ENCODE measurements at regions not wholly inside any gene's neighbourhood (a gene's known extent, or its start where the extent isn't known, plus 50 kb on each side); places are given as distances from the start of the nearest gene placed in this dataset.
A peak's percentile ranks its signal among the peaks of the same experiment; 100 is the strongest.
"Not testable (repeated sequence)": the region's sequence is repeated elsewhere in the genome, so short reads cannot be mapped to it uniquely, and the experiment has no call there.

DNA sequence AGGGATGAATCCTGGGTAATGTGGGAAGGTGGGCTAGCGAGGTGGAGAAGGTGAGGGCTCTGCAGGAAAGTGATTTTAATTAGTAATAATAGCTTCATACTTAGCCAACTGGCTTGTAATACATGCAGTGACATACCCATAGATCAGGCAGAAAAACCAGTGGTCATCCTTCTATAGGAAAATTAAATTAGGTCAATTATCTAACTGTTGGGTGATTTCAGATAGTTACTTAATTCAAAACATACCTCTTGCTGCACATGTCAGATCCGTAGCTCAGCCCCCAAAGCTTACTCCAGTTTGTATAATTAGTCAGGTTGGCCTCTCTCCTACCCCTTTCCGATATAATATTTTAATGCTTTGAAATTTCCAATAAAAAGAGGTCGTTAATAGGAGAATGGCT is 137.0 kb downstream of the TMEM114 start:
- DNase-seq (ENCODE audit: low spot score), result no peak

DNA sequence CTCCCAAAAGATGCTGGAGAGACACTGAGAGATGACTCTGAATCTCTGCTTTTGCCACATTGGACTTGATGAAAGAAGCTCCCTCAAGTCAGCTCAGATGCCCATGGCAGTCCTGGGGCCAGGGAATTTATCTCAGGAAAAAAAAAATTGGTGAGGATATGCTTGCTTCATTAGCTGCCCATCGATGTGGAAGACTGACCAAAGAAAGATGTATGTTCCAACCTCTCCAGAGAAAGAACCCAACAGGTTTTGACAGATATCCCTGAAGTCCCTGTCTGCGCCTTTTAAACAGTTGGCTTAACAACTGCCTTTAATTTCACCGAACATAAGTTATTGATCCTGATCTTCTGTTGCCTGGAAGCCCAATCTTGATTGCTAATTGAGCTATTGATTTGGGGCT is 137.4 kb downstream of the TMEM114 start:
- no peak for DNase-seq (ENCODE audit: low spot score)

DNA sequence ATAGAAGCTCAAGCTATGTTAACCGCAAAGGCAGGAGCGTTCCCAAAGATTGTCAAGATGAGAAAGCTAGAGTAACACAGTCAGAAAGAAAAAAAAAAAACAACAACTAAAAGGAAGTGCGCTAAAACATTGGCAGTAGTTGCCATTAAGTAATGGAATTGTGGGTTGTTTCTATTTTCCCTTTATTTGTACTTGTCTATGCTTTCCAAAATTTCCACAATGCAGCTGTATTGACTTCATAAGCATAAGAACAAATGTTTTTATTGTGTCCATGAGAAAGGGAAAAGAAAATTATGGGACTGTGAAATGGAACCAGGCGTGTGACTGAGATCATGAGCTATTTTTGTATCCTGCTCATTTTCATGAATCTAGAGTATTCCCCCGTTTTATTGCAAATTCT is 153.4 kb downstream of the TMEM114 start:
- DNase-seq (ENCODE audit: low spot score), result no peak

DNA sequence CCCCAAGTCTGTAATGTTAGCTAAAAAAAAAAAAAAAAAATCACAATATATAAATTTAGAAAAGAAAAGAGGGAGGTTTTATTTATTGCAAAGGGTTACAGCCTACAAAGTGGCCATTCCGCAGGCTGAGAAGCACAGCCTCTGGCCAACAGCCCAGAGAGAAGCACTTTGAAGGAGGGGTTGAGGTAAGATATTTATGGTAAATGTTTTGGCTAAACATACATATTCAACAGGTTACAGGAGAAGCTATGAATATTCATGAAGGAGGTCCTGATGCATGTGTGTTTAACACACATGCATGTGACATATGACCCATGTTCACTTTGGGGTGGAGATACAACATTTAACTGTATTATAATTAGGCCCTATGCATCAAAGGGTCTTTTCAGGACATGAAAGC is 158.5 kb downstream of the TMEM114 start:
- DNase-seq (ENCODE audit: low spot score), result no peak

DNA sequence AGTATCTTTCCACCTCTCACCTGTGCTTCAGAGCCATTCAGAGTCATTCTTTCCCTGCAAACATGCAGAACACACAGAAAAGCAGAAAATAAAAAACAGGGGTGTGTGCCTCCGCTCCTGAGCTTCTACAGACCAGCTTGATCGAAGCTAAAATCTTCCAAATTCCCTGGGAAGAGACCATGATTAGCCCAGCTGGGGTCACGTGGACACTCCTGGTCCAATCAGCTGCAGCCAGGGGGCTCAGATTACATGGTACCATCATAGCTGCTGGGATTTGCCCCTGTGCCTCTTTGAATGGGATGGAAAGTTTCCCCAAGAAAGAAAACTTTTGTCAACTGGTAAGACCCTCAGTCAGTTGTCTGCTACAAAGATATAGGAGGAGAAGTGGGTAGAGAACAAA is 159.9 kb downstream of the TMEM114 start:
- DNase-seq (ENCODE audit: low spot score), result peak; percentile 17

DNA sequence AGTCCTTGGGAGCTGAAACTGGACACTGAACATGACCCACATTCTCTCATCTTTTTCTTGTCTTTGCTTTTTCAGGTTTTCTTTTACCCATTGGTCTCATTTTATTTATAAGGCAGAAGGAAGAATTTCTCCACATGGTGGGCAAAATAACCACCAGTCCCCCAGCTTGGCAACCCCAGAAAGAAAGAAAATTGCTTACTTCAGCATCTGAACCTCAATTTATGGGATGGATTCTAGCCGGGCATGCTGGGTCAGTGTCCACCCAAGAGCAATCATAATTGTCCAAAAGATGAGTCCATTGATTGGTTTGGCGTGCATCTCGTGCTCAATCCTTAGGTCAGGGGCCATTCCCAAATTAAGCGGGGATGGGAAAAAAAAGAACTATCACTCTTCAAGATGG is 163.7 kb downstream of the TMEM114 start:
- DNase-seq (ENCODE audit: low spot score), result no peak

DNA sequence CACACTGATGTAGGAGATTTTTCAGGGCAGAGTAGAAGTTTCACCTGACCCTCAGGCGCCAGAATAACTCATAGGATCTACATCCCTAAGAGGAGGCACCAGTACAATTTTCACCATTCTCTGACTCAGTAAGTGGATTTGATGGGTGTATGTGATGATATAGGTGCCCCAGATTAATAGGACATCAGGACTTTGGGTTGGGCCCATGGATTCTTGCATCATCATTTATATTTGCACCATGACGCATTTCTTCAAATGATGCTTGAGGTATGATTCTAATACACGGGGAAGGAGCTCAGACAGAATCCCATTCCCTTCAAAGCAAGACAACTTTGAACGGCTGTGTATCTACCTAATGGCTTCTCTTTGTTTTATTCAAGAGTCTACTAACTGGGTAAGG is 173.2 kb downstream of the TMEM114 start:
- no peak for DNase-seq (ENCODE audit: low spot score)

DNA sequence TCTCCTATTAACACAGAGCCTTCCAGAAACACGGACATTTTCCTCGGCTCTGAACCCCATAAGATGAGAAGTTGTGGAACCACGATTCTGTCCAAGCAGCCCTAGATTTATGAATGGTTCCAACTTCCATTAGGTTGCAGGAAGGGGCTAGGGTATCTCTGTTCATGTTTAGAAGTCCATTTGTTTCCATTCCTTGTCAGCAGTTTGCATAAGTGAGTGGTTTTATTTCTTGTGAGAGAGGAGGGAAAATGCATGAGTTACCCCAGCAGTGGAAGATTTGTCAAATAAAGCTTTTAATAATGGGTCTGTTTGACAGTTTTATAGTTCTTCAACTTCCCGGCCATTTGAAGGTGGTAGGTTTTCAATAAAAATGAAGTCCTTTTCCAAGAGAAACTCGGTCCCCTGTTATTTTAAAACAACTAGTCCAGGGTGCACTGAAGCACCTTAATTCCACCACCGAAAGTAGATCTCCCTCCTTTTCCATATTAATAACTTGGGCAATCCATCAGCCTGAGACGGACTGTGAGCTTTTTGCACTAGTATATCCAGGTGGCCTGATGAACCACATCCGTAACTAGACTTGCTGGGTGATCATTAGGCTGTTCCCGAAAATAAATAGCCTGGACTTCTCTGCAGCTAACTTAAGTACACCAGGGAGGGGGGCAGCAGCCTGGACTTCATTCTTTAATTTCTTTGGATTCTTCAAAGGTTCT is 181.3 kb downstream of the TMEM114 start:
- DNase-seq (ENCODE audit: low spot score), result no peak

DNA sequence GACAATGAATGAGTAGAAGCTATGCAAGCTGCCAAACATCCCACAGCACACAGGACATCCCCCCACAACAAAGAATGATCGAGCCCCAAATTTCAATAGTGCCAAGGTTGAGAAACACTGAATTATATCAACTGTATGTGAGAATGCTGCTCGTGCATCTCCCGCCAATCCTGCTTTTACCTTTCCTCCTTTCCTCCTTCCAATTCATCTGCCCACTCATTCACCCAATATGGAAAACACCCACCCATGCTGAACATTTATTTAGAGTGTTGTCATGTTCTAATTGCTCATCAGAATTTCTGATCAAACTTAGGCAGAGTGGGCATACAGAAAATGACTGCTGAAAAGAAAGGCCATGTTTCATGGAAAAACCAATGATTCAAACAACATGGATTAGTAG is 183.0 kb downstream of the TMEM114 start:
- DNase-seq (ENCODE audit: low spot score), result no peak

DNA sequence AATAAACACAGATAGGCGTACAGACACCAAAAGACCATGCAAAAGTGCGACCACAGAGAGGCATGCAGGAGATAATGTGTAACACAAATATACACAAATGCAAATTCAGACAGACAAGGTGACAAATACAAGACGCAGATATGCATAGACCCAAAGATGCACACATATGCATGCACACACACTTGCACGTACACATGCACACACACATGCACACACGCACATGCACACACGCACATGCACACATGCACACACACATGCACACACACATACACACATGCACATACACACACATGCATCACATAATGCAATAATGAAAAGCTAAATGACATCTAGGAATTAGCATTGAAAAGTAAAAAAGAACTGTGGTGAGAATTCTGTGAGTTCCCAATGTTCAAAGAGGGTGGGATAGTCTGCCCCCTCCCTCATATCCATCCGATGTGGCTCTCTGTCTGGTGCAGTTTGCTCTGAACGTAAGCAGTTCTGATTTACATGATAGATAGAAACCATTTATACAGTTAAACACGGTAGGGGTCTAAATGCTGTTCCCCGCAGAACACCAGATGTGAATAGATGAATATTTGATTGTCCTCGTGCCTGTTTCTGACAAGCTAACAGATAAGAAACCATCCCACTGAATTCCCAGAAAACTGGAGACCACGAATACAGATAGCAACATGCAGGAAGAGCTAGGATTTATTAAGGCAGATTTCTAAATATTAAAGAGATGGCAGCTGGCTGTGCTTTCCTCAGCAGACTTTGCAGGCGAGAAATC is 186.1 kb downstream of the TMEM114 start:
- DNase-seq (ENCODE audit: low spot score), result no peak

DNA sequence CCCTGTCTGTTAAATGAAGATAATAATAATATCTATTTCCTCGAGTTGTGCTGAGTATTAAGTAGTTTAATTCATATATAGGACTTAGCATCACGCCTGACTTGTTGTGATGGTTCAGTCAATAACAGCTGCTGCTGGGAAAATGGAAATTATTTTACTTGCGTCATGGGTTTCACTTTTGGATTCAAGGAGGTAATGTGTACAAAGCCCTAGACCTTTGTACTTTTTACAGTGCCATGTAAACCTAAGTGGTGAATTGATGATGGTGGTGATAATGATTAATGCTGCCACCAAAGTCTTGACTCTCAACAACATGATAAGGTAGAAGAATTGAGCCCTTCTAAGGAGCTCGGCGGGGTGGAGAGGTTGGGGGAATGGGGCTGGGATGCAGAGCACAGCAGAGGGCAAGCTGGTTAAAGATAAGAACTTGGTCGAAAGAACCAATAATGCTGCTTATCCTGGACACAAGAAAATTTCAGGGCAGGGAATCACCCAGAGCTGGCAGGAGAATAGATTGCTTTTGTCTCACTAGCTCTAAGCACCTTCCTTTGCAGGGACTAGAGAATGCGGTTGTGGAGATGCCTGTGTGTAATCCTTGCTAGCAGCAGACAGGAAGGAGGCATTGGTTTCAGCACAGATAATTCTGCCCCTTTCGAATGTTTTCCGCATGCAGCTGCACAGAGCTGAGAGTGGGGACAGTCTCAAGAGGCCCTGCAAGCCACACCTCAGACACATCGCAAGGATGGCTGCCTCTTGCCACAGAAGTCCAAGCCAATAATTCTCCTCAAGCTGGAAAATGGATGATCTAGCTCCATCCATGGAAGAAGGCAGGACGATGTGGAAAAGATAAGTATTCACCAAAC is 187.1 kb downstream of the TMEM114 start:
- DNase-seq (ENCODE audit: low spot score), result no peak

DNA sequence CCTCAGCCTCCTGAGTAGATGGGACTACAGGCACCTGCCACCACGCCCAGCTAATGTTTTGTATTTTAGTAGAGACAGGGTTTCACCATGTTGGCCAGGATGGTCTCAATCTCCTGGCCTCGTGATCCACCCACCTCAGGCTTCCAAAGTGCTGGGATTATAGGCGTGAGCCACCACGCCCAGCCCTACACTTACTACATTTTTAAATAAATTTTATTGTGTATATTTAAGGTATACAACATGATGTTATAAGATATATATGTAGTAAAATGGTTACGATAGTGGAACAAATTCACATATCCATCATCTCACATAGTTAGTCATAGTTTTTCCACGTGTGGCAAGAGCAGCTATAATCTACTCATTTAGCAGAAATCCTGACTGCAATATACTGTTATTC is 189.6 kb downstream of the TMEM114 start:
- DNase-seq (ENCODE audit: low spot score), result not testable (repeated sequence)

DNA sequence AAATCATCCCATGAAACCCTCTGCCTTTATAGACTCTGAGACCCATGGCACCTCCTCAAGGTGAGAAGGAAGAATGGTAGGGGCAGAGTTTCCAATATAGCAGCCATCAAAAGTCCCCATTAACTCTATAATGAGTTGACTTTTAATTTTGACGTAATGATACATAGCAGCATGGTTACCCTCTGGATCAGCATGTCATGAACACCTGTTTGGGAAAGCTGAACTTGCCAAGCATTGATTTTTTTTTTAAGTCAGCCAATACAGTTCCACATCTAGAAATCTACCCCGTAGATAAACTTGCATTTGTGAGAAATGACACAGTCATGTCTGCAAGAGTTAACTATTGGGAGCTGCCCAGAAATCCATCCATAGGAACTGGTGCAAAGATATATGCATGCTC is 191.8 kb downstream of the TMEM114 start:
- DNase-seq (ENCODE audit: low spot score), result no peak

DNA sequence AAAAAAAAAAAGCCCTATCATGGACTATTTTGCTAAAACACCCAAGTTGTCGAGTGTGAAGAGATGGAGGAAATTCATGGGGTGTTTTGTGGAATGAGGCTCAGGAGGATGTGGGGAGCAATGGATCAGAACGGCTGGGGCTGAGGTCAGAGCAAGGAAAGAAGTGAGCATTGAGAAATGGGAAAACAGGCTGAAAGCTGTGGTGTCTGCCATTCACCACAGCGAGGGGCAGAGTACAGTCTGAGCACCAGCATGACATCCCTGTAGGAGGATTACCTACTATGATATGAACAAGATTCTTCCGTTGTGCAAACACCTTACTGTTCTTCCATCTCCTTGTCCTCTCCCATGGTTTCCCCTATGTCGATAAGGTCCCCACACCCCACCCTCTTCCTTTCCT is 193.1 kb downstream of the TMEM114 start:
- no peak for DNase-seq (ENCODE audit: low spot score)

DNA sequence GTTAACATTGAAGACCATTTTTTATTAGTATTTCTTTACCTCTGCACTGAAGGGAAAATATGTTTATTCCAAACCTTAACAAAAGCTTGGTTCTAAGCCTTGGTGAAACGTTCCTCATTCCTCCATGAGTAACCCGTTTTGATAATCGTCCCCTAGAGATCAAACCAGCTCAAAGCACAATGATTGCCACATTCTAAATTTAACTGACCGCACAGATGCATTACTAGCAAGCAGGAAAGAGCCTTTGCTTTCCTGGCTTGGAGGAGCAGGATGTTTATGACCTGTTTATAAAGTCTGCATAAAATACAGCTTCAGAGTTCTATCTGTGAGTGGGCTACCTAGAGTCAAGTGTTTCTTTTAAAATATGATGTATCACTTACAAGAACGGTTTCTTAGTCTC is 193.8 kb downstream of the TMEM114 start:
- DNase-seq (ENCODE audit: low spot score), result no peak

DNA sequence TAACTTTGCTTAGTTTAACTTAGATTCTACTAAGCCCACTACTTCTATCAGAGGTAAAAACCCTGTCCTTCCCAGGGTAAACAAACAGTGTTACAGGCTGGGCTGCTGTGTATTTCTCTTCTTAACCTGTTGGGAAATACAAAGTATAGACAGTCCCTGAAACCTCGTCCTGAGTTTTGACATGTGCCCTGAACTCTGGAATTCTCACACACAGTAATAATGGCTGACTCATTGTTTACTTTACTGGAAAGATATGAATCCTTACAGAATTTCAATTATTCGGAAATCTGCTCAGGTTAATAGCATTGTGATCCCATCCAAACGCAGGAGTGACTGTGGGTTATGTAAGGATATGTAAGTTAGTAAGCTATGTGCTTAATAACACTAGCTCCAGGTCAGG is 199.1 kb downstream of the TMEM114 start:
- no peak for DNase-seq (ENCODE audit: low spot score)

DNA sequence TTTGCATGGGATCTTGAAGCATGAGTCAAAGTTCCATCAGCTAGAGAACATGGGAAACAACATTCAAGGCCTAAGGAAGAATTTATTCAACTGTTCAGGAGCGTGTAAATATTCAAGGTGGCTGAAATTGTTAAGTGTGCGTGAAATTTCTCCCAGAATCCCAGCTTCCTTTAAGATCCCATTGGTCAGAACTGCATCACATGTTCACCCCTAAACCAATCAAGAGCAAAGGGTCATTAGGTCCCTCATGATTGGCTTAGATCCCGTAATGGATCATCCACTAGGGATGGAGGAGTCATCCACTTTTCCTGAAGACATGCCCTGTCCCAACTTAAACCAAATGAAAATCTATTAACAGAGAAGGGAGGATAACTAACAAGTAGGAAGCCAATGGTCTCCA is 201.6 kb downstream of the TMEM114 start:
- no peak for DNase-seq (ENCODE audit: low spot score)

DNA sequence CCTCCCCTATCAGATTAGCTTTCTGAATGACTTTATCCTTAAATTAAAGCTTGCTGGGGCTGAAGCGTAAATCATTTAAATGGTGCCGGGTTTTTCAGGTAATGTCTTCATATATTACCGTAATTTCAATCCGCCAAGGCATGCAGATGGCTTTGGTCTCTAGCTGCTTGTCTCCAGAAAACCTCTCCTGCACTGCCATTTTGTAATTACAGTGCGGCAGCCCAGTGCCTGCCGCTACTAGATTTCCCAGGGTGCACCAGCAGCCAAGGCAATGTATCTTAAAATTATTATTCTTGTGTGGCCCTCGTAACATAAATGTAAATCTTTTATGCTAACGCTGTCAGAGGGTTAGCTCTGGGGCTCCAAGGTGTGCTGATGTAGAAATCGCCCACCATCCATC is 208.5 kb downstream of the TMEM114 start:
- DNase-seq (ENCODE audit: low spot score), result no peak

DNA sequence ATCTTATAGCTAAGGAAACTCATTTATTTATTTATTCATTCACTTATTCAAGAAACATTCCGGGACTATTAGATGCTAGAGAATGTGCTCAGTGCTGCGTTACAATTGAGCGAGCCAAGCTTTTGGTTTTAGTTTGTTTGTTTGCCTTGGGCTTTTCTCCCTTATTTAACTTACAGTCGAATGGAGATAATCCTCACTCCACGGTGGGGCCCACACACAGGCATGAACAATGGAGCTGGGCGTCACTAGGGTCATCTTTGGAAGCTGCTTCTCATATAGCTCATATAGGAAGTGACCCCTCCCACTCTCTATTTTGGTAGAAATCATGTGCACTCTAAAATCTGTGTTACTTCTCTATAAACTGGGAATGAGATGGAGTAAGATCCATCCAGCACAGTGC is 210.0 kb downstream of the TMEM114 start:
- no peak for DNase-seq (ENCODE audit: low spot score)

DNA sequence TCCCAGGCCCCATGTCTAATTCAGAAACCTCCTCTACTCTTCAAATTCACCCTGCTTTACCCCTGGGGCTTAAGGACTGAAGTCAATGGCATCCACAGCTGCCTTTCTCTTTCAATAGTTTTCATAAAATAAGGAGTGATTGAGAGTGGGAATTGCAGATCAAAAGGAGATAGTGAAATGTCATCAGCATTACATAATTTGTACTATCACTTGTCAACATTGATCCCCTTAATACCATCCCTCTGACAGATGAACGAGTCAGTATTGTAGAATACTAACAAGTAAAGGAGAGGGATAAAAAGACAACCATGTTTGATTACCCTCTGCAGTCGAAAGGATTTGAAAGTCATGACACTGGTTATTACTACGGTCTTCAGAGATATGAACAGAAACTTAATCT is 212.4 kb downstream of the TMEM114 start:
- no peak for DNase-seq (ENCODE audit: low spot score)

DNA sequence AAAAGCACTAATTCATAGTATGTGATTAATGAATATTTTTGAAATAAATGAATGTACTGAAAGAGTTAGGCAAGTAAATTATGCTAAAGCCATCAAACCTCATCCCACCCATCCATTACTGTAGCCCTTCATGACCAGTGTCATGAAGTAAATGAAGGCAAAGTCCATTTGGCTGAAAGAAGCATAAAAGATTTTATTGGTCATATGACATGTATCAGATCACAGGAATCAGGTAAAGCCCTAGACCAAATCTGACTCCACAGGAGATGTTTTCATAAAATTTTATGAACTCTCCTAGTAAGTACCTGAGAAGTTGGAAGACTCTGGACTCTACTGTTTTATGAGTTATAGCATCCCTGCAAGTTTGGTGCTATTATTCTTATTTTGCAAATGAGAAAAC is 213.5 kb downstream of the TMEM114 start:
- DNase-seq (ENCODE audit: low spot score), result no peak

DNA sequence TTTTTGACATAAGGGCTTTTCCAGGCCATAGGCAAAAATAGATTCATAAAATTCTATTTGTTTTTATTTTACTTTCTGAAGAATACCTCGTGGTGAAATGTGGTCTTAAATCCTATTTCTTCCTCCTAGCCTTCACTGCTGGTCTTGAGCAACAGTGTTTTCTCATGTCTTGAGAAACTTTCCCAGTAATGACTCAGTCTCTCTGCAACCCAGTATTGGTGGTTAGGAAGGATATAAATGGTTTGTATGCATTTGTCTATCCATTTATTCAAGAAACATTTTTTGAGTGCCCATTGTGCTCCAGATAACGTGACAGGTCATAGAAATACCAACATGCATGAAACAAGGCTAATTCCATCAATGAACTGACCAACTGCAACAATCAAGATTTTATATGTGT is 213.9 kb downstream of the TMEM114 start:
- no peak for DNase-seq (ENCODE audit: low spot score)

DNA sequence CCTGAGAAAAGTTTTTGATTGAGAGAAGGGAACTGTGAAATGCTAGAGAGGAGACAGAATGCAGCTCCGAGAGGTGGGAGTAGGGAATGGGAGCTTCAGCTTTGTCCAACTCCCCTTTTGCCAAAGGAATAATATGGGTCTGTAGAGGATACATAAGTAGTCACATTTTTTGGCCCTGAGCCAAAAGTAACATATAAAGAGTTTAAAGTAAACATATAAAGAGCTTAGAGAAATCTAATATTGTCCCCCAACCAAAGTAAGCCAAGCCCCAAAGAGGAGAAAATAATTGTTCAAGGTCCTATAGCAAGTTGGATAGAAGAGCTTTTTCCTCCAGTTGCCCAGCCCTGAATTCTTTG is 215.1 kb downstream of the TMEM114 start:
- no peak for DNase-seq (ENCODE audit: low spot score)

Data from iPS-NIHi11 (cell line).